ENCODE measurements at regions not wholly inside any gene's neighbourhood (a gene's known extent, or its start where the extent isn't known, plus 50 kb on each side); places are given as distances from the start of the nearest gene placed in this dataset.

DNA sequence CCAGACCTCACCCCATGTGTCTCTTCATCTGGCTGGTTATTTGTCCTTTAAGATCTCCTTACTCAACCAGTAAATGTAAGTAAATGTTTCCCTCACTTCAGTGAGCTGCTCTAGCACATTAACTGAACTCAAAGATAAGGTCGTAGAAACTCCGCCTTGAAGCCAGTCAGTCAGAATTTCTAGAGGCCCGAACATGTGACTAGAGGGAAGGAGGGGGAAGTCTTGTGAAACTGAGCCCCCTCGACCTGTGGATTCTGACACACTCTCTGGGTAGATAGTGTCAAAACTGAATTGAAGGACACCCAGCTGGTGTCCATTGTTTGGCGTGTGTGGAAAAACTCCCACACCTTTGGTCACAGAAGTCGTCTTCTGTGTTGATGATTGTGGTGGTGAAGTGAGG is 933.9 kb downstream of the ADGRL3 start:
- Histone ChIP-seq H3K9me3 (ENCODE audit: control insufficient read depth, insufficient read depth, low read length) (peaks cover 6% of the 10 kb centered on the region; the same call in 1 of the 2 replicates), H3K4me3 (ENCODE audit: low read length) (no peak overlapping the region), H3K4me2 (ENCODE audit: low read length) (no peak overlapping the region), H3K27me3 (ENCODE audit: control insufficient read depth, low read length) (no peaks in the 10 kb centered on the region), H3K4me1 (ENCODE audit: control insufficient read depth, low read length) (no peaks in the 10 kb centered on the region), H3K36me3 (ENCODE audit: control insufficient read depth, low read length) (no peaks in the 10 kb centered on the region), H3K27ac (ENCODE audit: low read depth, low read length) (no peak overlapping the region), H4K20me1 (ENCODE audit: control insufficient read depth, insufficient read depth, low read depth, low read length) (no peaks in the 10 kb centered on the region), H3K79me2 (ENCODE audit: control insufficient read depth, low read length) (no peaks in the 10 kb centered on the region), H3K9me2 (replicated peaks; ENCODE audit: control insufficient read depth, low read length) (no peaks in the 10 kb centered on the region), H3F3A (ENCODE audit: control insufficient read depth, insufficient read depth) (no peaks in the 10 kb centered on the region)
- TF ChIP-seq EZH2phosphoT487 (IDR thresholded peaks at IDR 0.05; ENCODE audit: borderline replicate concordance, low read length), result no peak
- TF ChIP-seq, protein P1, sequence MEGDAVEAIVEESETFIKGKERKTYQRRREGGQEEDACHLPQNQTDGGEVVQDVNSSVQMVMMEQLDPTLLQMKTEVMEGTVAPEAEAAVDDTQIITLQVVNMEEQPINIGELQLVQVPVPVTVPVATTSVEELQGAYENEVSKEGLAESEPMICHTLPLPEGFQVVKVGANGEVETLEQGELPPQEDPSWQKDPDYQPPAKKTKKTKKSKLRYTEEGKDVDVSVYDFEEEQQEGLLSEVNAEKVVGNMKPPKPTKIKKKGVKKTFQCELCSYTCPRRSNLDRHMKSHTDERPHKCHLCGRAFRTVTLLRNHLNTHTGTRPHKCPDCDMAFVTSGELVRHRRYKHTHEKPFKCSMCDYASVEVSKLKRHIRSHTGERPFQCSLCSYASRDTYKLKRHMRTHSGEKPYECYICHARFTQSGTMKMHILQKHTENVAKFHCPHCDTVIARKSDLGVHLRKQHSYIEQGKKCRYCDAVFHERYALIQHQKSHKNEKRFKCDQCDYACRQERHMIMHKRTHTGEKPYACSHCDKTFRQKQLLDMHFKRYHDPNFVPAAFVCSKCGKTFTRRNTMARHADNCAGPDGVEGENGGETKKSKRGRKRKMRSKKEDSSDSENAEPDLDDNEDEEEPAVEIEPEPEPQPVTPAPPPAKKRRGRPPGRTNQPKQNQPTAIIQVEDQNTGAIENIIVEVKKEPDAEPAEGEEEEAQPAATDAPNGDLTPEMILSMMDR (IDR thresholded peaks at IDR 0.05; ENCODE audit: low read depth, low read length, poor library complexity, severe bottlenecking), result no peak

DNA sequence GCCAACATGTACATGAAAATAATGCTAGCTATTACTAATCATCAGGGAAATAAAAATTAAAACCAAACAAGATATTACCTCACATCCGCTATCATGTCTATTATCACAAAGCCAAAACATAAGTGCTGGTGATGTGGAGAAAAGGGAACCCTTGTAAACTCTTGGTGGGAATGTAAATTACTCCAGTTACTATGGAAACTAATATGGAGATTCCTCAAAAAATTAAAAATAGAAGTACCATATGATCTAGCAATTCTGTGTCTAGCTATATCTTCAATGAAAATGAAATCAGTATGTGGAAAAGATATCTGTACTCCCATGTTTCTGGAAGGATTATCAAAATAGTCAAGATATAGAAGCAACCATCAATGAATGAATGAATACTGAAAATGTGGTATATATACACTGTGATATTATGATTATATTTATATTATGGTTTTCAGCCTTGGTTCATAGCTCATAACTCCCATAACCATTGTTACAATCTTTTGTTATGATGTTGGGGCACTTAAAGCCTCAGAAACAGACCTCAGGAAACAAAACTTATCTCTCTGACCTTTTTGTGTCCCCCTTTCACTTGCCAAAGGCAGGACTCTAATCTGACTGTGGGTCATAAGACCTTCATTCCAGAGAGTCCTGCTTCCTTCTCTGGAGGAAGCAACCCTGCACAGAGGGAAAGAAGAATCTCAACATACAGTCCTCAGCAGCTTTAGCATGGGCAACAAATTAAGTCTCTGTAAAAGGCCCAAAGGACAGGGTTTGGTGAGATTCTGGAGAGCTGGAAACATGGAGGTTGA is 933.2 kb downstream of the ADGRL3 start:
- H3K4me3 ChIP-seq (ENCODE audit: low read length), result no peak overlapping the region
- H3K9me3 ChIP-seq (ENCODE audit: control insufficient read depth, insufficient read depth, low read length), result peaks cover 6% of the 10 kb centered on the region; the same call in 1 of the 2 replicates
- no peaks in the 10 kb centered on the region for H3K79me2 ChIP-seq (ENCODE audit: control insufficient read depth, low read length)
- no peaks in the 10 kb centered on the region for H3F3A ChIP-seq (ENCODE audit: control insufficient read depth, insufficient read depth)
- H3K9me2 ChIP-seq (replicated peaks; ENCODE audit: control insufficient read depth, low read length), result no peaks in the 10 kb centered on the region
- H3K4me1 ChIP-seq (ENCODE audit: control insufficient read depth, low read length), result no peaks in the 10 kb centered on the region
- H3K4me2 ChIP-seq (ENCODE audit: low read length), result no peak overlapping the region
- no peak overlapping the region for H3K27ac ChIP-seq (ENCODE audit: low read depth, low read length)
- TF ChIP-seq EZH2phosphoT487 (IDR thresholded peaks at IDR 0.05; ENCODE audit: borderline replicate concordance, low read length), result no peak
- TF ChIP-seq, protein P1 (IDR thresholded peaks at IDR 0.05; ENCODE audit: low read depth, low read length, poor library complexity, severe bottlenecking), result no peak
- no peaks in the 10 kb centered on the region for H3K36me3 ChIP-seq (ENCODE audit: control insufficient read depth, low read length)
- H4K20me1 ChIP-seq (ENCODE audit: control insufficient read depth, insufficient read depth, low read depth, low read length), result no peaks in the 10 kb centered on the region
- H3K27me3 ChIP-seq (ENCODE audit: control insufficient read depth, low read length), result no peaks in the 10 kb centered on the region

DNA sequence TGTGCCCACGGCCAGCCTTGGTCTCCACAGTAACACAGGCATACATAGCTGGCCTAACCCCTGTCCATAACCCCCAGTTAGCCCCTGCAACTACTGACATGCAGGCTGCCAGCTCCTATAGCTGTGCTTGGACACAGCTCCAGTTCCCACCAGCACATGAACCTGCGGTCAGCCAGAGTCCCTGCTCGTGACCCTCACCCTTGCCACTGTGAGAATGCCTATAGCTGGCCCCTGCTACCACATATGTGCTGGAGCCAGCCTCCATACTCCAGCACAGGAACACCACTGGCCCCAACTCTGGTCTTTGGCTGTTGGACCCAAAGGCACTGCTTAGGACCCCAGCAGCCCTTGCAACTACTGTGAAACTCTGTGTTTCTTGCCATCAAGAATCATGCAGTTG is 930.9 kb downstream of the ADGRL3 start:
- H4K20me1 ChIP-seq (ENCODE audit: control insufficient read depth, insufficient read depth, low read depth, low read length), result no peaks in the 10 kb centered on the region
- no peak overlapping the region for H3K4me3 ChIP-seq (ENCODE audit: low read length)
- H3K4me2 ChIP-seq (ENCODE audit: low read length), result no peak overlapping the region
- H3K27me3 ChIP-seq (ENCODE audit: control insufficient read depth, low read length), result no peaks in the 10 kb centered on the region
- no peaks in the 10 kb centered on the region for H3K4me1 ChIP-seq (ENCODE audit: control insufficient read depth, low read length)
- H3K27ac ChIP-seq (ENCODE audit: low read depth, low read length), result no peak overlapping the region
- peaks cover 6% of the 10 kb centered on the region; the same call in 1 of the 2 replicates for H3K9me3 ChIP-seq (ENCODE audit: control insufficient read depth, insufficient read depth, low read length)
- H3F3A ChIP-seq (ENCODE audit: control insufficient read depth, insufficient read depth), result no peaks in the 10 kb centered on the region
- no peaks in the 10 kb centered on the region for H3K9me2 ChIP-seq (replicated peaks; ENCODE audit: control insufficient read depth, low read length)
- TF ChIP-seq EZH2phosphoT487 (IDR thresholded peaks at IDR 0.05; ENCODE audit: borderline replicate concordance, low read length), result no peak
- TF ChIP-seq, protein P1 (IDR thresholded peaks at IDR 0.05; ENCODE audit: low read depth, low read length, poor library complexity, severe bottlenecking), result no peak
- H3K79me2 ChIP-seq (ENCODE audit: control insufficient read depth, low read length), result no peaks in the 10 kb centered on the region
- H3K36me3 ChIP-seq (ENCODE audit: control insufficient read depth, low read length), result no peaks in the 10 kb centered on the region

Measured in DOHH2 (cell line).